NCI-H1092 (cell line): ENCODE measurements at regions not wholly inside any gene's neighbourhood (a gene's known extent, or its start where the extent isn't known, plus 50 kb on each side); places are given as distances from the start of the nearest gene placed in this dataset.

ENCODE experiments used
- DNase-seq: peaks from one replicate; lab custom pipeline; 2025; lab: John Stamatoyannopoulos, UW

GRCh38 chr10:117670116-117670904 lies 127.8 kb downstream of the EMX2 start:
- DNase-seq = no peak

- DNase-seq = no peak
Observed at GRCh38 chr10:117673230-117674010, 130.9 kb downstream of the EMX2 start.

GRCh38 chr10:117674201-117674600 lies 131.7 kb downstream of the EMX2 start:
- no peak for DNase-seq

- DNase-seq = no peak
Observed at GRCh38 chr10:117674646-117675045, 132.1 kb downstream of the EMX2 start.

GRCh38 chr10:117675514-117676055 lies 133.0 kb downstream of the EMX2 start:
- no peak for DNase-seq

GRCh38 chr10:117677239-117677638 lies 134.7 kb downstream of the EMX2 start:
- no peak for DNase-seq

GRCh38 chr10:117677890-117678500 lies 135.4 kb downstream of the EMX2 start:
- no peak for DNase-seq

- DNase-seq = no peak
Observed at GRCh38 chr10:117680601-117681000, 138.1 kb downstream of the EMX2 start.

- DNase-seq = no peak
Observed at GRCh38 chr10:117681104-117681503, 138.6 kb downstream of the EMX2 start.

- no peak for DNase-seq
Observed at GRCh38 chr10:117684046-117684610, 141.6 kb downstream of the EMX2 start.

- DNase-seq = no peak
Observed at GRCh38 chr10:117684672-117685211, 142.2 kb downstream of the EMX2 start.

GRCh38 chr10:117685431-117685830 lies 142.9 kb downstream of the EMX2 start:
- no peak for DNase-seq

- DNase-seq = no peak
Observed at GRCh38 chr10:117686606-117687005, 144.1 kb downstream of the EMX2 start.

- no peak for DNase-seq
Observed at GRCh38 chr10:117688358-117688757, 145.8 kb downstream of the EMX2 start.

GRCh38 chr10:117689566-117689965 lies 147.0 kb downstream of the EMX2 start:
- DNase-seq = no peak

- DNase-seq = no peak
Observed at GRCh38 chr10:117690359-117690758, 147.8 kb downstream of the EMX2 start.

GRCh38 chr10:117694190-117694589 lies 151.6 kb downstream of the EMX2 start:
- DNase-seq = no peak

GRCh38 chr10:117697402-117697801 lies 154.9 kb downstream of the EMX2 start:
- DNase-seq = no peak

- DNase-seq = no peak
Observed at GRCh38 chr10:117698809-117699208, 156.3 kb downstream of the EMX2 start.

- DNase-seq = no peak
Observed at GRCh38 chr10:117699436-117700075, 157.0 kb downstream of the EMX2 start.

GRCh38 chr10:117710181-117710798 lies 167.7 kb downstream of the EMX2 start:
- DNase-seq = no peak
